ENCODE measurements at regions not wholly inside any gene's neighbourhood (a gene's known extent, or its start where the extent isn't known, plus 50 kb on each side); places are given as distances from the start of the nearest gene placed in this dataset.

DNA sequence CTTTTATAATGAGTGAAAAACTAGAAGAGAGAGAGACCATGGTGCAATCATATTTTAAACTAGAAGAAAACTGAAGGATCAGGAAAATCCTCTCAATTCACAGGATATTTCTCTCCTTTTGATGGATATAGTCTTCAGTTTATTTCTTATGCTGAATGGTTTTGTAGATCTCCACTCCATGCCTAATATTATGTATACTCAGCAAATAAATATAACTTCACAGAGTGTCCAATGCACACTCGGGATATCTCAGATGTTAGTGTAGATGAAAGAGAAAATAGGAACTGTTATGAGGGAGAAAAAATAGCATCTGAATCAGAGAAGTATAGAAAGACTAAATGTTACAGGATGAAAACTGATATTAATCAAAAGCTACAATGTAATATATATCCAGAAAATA is 1324.5 kb upstream of the PIK3C3 start:
- Mint-ChIP-seq H3K4me3 (ENCODE audit: unreplicated experiment) (no peak overlapping the region), H3K27ac (ENCODE audit: unreplicated experiment) (no peak overlapping the region), H3K36me3 (ENCODE audit: insufficient read depth, unreplicated experiment) (no peaks in the 10 kb centered on the region), H3K27me3 (ENCODE audit: insufficient read depth, unreplicated experiment) (no peaks in the 10 kb centered on the region), H3K4me1 (ENCODE audit: low read depth, unreplicated experiment) (no peaks in the 10 kb centered on the region), H3K9me3 (ENCODE audit: unreplicated experiment) (no peaks in the 10 kb centered on the region)
- CTCF ChIA-PET, result no interaction called here
- Histone ChIP-seq H3K36me3 (ENCODE audit: control insufficient read depth, insufficient read depth, low read length) (no peaks in the 10 kb centered on the region), H3K4me1 (no peaks in the 10 kb centered on the region), H3K27me3 (replicated peaks; ENCODE audit: control insufficient read depth, insufficient read depth, low read length) (no peaks in the 10 kb centered on the region), H3K9me3 (no peaks in the 10 kb centered on the region), H3K4me3 (ENCODE audit: low read depth, low read length) (no peak overlapping the region)
- TF ChIP-seq, protein P1, sequence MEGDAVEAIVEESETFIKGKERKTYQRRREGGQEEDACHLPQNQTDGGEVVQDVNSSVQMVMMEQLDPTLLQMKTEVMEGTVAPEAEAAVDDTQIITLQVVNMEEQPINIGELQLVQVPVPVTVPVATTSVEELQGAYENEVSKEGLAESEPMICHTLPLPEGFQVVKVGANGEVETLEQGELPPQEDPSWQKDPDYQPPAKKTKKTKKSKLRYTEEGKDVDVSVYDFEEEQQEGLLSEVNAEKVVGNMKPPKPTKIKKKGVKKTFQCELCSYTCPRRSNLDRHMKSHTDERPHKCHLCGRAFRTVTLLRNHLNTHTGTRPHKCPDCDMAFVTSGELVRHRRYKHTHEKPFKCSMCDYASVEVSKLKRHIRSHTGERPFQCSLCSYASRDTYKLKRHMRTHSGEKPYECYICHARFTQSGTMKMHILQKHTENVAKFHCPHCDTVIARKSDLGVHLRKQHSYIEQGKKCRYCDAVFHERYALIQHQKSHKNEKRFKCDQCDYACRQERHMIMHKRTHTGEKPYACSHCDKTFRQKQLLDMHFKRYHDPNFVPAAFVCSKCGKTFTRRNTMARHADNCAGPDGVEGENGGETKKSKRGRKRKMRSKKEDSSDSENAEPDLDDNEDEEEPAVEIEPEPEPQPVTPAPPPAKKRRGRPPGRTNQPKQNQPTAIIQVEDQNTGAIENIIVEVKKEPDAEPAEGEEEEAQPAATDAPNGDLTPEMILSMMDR (IDR thresholded peaks at IDR 0.05; ENCODE audit: insufficient read depth in 1 of 2, low read depth in 1 of 2, low read length in 1 of 2, severe bottlenecking in 1 of 2, unreplicated experiment in 1 of 2), result no peak
- POLR2A ChIA-PET, result no interaction called here
- no peak for DNase-seq
- no TSS peak for BruUV-seq (replicated peaks)
- intact Hi-C loops (cut with micrococcal nuclease; ENCODE audit: unreplicated experiment), result no loop called here

DNA sequence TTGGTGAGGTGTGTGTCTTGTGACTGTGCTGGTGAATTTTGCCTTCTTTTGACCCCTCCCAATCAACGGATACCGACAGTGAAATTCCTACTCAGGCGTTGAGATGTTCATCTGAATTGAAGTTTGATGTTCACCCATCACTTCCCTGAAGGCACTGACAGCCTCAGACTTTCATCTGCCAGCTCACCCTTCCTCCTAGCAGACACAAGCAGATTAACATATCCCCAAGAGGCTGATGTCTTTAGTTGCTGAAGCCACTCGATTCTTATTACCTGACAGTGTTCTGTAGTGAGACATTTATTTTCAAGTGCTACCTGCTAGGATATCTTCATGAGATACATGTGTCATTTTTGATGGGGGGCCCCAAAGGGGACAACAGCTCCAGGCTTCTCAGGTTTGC is 1330.1 kb upstream of the PIK3C3 start:
- CTCF ChIA-PET, result no interaction called here
- Histone ChIP-seq H3K4me1 (no peaks in the 10 kb centered on the region), H3K27me3 (replicated peaks; ENCODE audit: control insufficient read depth, insufficient read depth, low read length) (no peaks in the 10 kb centered on the region), H3K9me3 (no peaks in the 10 kb centered on the region), H3K4me3 (ENCODE audit: low read depth, low read length) (no peak overlapping the region), H3K36me3 (ENCODE audit: control insufficient read depth, insufficient read depth, low read length) (no peaks in the 10 kb centered on the region)
- Mint-ChIP-seq H3K4me1 (ENCODE audit: low read depth, unreplicated experiment) (no peaks in the 10 kb centered on the region), H3K4me3 (ENCODE audit: unreplicated experiment) (no peak overlapping the region), H3K36me3 (ENCODE audit: insufficient read depth, unreplicated experiment) (no peaks in the 10 kb centered on the region), H3K9me3 (ENCODE audit: unreplicated experiment) (no peaks in the 10 kb centered on the region), H3K27me3 (ENCODE audit: insufficient read depth, unreplicated experiment) (no peaks in the 10 kb centered on the region), H3K27ac (ENCODE audit: unreplicated experiment) (no peak overlapping the region)
- DNase-seq, result no peak
- intact Hi-C loops (cut with micrococcal nuclease; ENCODE audit: unreplicated experiment), result no loop called here
- POLR2A ChIA-PET, result no interaction called here
- no TSS peak for BruUV-seq (replicated peaks)
- TF ChIP-seq, protein P1 (IDR thresholded peaks at IDR 0.05; ENCODE audit: insufficient read depth in 1 of 2, low read depth in 1 of 2, low read length in 1 of 2, severe bottlenecking in 1 of 2, unreplicated experiment in 1 of 2), result no peak

DNA sequence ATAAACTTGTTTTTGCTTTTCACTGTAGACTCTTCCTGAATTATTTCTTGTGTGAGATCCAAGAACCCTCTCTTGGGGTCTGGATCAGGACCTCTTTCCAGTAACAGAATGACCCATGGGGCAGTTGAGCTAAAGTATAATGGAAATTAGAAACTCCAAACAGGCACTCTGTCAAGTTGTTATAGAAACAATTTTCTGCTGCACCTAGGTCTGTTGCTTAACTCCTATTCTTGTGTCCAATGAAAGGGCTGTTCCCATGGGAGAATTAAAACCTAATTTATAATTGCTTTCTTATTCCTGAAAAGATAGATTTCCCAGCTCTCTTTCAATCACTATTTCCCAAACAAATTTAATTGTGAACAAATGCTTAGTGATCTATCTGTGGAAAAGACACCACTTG is 1341.3 kb upstream of the PIK3C3 start:
- no TSS peak for BruUV-seq (replicated peaks)
- Histone ChIP-seq H3K4me1 (no peaks in the 10 kb centered on the region), H3K36me3 (ENCODE audit: control insufficient read depth, insufficient read depth, low read length) (no peaks in the 10 kb centered on the region), H3K4me3 (ENCODE audit: low read depth, low read length) (no peak overlapping the region), H3K9me3 (no peaks in the 10 kb centered on the region), H3K27me3 (replicated peaks; ENCODE audit: control insufficient read depth, insufficient read depth, low read length) (no peaks in the 10 kb centered on the region)
- ChIA-PET POLR2A (no interaction called here), CTCF (no interaction called here)
- H3K36me3 Mint-ChIP-seq (ENCODE audit: insufficient read depth, unreplicated experiment), result no peaks in the 10 kb centered on the region
- H3K27ac Mint-ChIP-seq (ENCODE audit: unreplicated experiment), result no peak overlapping the region
- intact Hi-C loops (cut with micrococcal nuclease; ENCODE audit: unreplicated experiment), result no loop called here
- no peaks in the 10 kb centered on the region for H3K4me1 Mint-ChIP-seq (ENCODE audit: low read depth, unreplicated experiment)
- H3K4me3 Mint-ChIP-seq (ENCODE audit: unreplicated experiment), result no peak overlapping the region
- TF ChIP-seq, protein P1 (IDR thresholded peaks at IDR 0.05; ENCODE audit: insufficient read depth in 1 of 2, low read depth in 1 of 2, low read length in 1 of 2, severe bottlenecking in 1 of 2, unreplicated experiment in 1 of 2), result no peak
- DNase-seq, result no peak
- H3K9me3 Mint-ChIP-seq (ENCODE audit: unreplicated experiment), result no peaks in the 10 kb centered on the region
- no peaks in the 10 kb centered on the region for H3K27me3 Mint-ChIP-seq (ENCODE audit: insufficient read depth, unreplicated experiment)

Measured in Caco-2 (cell line).